GM13977 (cell line): ENCODE measurements at regions not wholly inside any gene's neighbourhood (a gene's known extent, or its start where the extent isn't known, plus 50 kb on each side); places are given as distances from the start of the nearest gene placed in this dataset.

Source experiments
- DNase-seq: peaks from one replicate; pipeline ENCODE4 v3.0.0; 2012; ENCODE audit warnings: low spot score
- in situ Hi-C: fragments of 300-500 bp; cut with MboI; formaldehyde crosslinking; loops from one replicate; pipeline ENCODE4 v1.12.0; 2022; ENCODE audit warnings: low sequenced_read_pairs, low pct_unique_long_range_greater_than_20kb, mixed read lengths, inconsistent platforms; ENCODE audit not compliant: unreplicated experiment
- TF ChIP-seq, protein P1 (sequence below): IDR thresholded peaks from 2 replicates; pipeline ENCODE4 v1.5.1; 2012; ENCODE audit warnings: mild to moderate bottlenecking, control low read depth; ENCODE audit not compliant: insufficient read depth; ENCODE audit errors: extremely low read depth, missing control alignments

DNA sequence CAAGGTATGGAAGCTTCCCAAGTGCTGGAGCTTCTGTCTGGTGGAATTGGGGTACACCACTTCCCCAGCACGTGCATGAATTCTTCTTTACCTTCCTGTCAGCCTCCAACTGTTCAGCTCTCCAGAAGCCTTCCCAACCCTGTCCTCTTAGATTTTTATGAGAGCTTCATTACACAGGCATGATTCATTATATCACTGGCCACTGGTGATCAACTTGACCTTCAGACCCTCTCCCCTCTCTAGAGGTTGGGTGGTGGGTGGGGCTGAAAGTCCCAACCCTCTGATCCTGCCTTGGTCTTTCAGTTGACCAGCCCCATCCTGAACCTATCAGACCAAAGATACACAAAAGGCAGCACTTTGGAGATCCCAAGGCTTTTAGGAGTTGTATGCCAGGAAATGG is 795.7 kb upstream of the SOX9 start:
- DNase-seq = no peak
- TF ChIP-seq, protein P1, sequence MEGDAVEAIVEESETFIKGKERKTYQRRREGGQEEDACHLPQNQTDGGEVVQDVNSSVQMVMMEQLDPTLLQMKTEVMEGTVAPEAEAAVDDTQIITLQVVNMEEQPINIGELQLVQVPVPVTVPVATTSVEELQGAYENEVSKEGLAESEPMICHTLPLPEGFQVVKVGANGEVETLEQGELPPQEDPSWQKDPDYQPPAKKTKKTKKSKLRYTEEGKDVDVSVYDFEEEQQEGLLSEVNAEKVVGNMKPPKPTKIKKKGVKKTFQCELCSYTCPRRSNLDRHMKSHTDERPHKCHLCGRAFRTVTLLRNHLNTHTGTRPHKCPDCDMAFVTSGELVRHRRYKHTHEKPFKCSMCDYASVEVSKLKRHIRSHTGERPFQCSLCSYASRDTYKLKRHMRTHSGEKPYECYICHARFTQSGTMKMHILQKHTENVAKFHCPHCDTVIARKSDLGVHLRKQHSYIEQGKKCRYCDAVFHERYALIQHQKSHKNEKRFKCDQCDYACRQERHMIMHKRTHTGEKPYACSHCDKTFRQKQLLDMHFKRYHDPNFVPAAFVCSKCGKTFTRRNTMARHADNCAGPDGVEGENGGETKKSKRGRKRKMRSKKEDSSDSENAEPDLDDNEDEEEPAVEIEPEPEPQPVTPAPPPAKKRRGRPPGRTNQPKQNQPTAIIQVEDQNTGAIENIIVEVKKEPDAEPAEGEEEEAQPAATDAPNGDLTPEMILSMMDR = no peak
- in situ Hi-C loops = no loop called here

DNA sequence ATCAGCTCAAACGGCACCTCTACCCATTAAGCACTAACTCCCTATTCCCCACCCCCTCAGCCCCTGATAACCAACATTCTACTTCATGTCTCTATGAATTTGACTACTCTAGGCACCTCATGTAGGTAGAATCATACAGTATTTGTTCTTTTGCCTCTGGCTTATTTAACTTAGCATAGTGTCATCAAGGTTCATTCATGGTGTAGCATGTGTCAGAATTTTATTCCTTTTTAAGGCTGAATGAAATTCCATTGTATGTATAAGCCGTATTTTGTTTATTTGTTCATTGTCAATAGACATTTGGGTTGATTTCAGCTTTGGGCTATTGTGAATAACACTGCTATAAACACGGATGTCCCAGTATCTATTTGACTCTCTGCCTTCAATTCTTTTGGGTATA is 794.9 kb upstream of the SOX9 start:
- no peak for DNase-seq
- in situ Hi-C loops = no loop called here
- TF ChIP-seq, protein P1 = no peak

DNA sequence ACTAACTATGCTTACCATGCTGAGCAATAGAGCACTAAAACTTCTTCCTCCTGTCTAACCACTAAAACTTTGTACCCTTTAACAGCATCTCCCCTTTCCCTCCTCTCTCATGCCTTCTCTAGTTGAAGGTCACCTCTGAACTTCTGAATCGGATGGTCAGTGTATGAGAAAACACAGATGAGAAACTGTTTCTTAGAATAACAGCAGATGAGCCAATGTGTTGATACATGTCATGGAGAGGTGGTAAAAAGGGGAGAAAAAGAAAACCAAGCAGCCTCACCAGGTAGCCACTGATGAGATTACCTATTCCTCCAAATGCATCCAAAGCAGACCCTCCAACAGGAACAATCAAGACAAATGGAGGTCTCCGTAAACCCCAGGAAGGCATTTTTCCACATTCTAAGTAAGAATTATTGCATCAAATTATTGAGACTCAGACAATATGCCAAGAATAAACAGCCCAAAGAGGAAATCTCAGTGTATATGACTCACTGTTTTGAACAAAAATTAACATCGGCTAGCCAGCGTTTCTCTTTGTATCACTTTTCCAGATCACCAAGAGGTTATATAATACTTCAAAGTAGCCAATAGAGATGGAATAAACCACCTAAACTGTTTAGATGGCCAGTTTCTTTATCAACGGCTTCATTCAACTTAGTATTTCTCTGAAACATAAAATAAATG is 793.3 kb upstream of the SOX9 start:
- in situ Hi-C loops = no loop called here
- TF ChIP-seq, protein P1 = no peak
- DNase-seq = no peak

DNA sequence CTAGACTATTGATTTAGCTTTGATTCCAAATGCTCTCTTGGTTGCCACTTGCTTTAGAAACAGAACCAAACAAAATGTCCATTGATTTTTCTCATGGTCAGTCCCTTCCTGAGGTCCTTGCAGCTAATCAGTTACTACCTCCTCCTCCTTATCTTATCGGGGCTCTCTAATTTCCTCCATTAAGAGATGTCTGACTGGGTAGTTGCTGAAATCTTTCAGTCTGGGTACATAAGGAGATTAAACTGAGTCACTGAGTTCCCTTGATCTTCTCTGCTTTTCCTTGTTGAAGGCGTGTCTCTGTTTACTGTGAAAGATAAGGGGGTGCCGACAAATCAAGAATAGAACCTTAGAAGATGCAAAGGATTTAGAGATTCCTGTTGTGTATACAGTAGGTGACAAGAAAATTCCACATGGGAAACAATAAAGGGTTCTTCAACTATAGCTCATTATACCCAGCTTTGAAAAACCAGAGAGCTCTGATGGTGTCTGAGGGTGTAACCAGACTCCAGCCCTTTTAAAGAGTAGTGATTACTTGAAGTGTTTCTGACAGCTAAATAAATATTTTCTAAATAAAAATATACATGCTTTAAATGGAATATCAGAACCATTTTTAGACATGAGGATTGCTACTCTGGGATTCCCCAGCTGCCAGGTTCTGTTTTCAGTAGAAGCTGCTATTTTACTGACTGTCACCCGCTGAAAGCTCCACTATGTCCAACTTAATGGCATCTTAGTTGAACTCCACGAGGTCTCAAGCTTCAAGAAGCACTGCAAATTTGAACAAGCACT is 791.3 kb upstream of the SOX9 start:
- DNase-seq = no peak
- in situ Hi-C loops = no loop called here
- TF ChIP-seq, protein P1 = no peak

DNA sequence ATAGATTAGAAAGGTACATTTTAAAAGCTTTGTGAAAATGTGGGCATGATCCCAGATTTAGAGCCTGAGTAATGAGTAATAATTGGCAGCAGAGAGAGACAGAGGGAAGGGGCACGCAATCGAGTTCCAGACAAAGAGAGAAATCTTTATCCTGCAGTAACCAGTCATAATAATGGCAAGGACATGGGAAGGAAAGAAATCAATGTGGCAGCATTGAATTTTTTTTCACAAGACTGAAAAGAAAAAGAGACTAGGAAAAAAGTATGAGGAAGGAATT is 790.8 kb upstream of the SOX9 start:
- in situ Hi-C loops = no loop called here
- no peak for DNase-seq
- TF ChIP-seq, protein P1 = no peak

DNA sequence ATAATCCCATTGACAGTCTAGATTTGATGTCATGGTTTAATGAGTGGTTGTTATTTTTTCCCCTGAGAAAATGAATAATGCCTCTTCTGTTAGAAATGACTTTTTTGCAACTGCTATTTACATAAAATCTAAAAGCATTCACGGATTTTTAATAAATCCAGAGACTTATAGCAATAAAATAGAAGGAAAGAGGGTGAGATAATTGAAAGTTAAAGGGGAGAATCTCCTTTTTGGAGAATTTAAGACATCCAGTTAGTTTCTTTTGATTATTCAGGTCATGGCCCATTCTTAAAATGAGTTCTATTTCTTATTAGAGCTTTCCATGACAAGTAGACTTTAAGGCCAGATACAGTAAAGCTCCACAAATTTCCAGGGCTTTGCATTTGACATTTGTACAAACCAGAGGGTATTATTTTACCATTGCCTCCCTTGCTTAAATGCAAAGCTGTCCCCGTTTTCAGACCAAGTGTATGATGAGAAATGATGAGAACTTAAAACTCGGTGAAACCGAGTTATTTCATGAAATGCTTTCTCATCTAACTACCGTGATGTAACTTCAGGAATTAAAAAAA is 789.0 kb upstream of the SOX9 start:
- in situ Hi-C loops = no loop called here
- TF ChIP-seq, protein P1 = no peak
- no peak for DNase-seq
